ENCODE measurements at regions not wholly inside any gene's neighbourhood (a gene's known extent, or its start where the extent isn't known, plus 50 kb on each side); places are given as distances from the start of the nearest gene placed in this dataset.

DNA sequence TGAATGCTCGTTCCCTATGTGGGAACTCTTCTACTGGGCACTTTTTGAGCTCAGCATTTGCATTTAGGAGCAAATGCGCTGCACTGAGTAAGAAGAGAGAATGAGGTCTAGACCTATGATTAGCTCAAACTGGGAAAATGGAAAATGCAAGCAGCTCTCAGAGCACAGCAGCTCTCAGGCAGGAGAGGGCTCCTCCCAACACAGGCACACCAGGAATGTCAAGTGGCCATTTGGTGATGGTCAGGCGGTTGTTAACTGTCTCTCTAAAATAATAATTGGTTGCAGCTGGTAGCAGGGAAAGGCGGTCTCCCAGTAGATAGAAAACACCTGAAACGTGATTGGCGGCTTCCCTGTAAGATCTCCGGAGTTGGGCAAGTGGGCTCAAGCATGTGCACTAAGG, 162.0 kb upstream of the ECI2 start:
- TF ChIP-seq, protein P1, sequence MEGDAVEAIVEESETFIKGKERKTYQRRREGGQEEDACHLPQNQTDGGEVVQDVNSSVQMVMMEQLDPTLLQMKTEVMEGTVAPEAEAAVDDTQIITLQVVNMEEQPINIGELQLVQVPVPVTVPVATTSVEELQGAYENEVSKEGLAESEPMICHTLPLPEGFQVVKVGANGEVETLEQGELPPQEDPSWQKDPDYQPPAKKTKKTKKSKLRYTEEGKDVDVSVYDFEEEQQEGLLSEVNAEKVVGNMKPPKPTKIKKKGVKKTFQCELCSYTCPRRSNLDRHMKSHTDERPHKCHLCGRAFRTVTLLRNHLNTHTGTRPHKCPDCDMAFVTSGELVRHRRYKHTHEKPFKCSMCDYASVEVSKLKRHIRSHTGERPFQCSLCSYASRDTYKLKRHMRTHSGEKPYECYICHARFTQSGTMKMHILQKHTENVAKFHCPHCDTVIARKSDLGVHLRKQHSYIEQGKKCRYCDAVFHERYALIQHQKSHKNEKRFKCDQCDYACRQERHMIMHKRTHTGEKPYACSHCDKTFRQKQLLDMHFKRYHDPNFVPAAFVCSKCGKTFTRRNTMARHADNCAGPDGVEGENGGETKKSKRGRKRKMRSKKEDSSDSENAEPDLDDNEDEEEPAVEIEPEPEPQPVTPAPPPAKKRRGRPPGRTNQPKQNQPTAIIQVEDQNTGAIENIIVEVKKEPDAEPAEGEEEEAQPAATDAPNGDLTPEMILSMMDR (IDR thresholded peaks at IDR 0.05): no peak
- TF ChIP-seq POLR2AphosphoS5 (IDR thresholded peaks at IDR 0.05) (no peak), POLR2A (IDR thresholded peaks at IDR 0.05) (no peak)

Measured in sigmoid colon (tissue), 4 donors.